ENCODE measurements at regions not wholly inside any gene's neighbourhood (a gene's known extent, or its start where the extent isn't known, plus 50 kb on each side); places are given as distances from the start of the nearest gene placed in this dataset.
"Not testable (repeated sequence)": the region's sequence is repeated elsewhere in the genome, so short reads cannot be mapped to it uniquely, and the experiment has no call there.

DNA sequence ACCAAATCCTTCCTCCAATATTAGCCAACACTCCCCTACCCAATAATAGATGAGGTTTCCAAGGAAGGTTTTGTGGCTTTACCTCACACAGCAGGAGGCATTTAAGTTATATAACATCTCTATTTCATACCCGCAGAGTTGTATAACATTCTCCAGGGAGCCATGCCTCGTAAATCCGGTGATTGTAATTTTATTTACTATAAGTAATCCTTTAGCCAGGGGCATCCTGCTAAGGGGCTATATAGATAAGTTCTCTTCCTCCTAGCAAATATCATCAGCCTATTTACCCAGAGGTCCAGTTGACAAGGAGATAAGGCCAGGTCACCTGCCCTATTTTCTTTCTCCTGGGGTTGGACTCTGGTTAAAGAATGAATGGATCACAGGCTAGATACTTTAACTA is 2051.0 kb downstream of the EFNA5 start:
- DNase-seq, result no peak

GRCh38 chr5:105617436-105618215 is 2053.1 kb downstream of the EFNA5 start:
- DNase-seq, result no peak

- no peak for DNase-seq
Observed at GRCh38 chr5:105616599-105616998, 2054.0 kb upstream of the NUDT12 start.

- not testable (repeated sequence) for DNase-seq
Observed at GRCh38 chr5:105602406-105602805, 2039.8 kb upstream of the NUDT12 start.

DNA sequence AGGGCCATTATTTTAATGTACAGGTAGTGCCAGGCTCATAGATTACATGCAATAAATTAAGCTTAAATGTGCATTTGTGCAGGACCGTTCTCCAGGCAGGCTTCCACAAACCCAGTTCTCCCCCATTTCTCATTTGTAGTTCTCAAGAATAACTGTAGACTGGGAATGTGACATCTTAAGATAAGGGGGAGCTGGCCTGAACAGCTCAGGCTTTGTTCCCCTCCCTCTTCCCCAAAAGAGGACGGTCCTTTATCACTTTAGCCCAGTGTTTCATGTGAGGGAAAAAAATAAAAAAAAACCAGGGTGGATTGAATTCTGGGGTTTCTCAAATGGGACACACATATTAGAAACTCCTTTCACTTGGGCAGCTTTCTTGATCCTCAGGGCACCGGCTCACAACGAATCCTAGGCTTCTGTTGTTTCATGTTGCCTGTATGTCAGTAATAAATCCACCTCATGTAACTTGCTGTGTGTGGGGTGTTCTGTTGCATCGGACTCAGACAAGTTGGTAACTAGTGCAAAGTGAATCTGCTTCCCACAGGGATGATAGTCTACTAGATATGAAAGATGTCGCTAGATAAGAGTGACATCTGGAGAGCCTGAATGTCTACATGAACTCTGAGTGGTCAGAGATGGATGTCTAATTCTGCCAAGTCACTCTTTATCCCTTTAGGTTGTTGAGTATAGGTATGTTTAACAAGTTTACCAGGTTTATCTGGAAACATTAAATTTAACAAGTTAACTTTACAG is 2030.6 kb upstream of the NUDT12 start:
- no peak for DNase-seq

- DNase-seq, result no peak
Observed at GRCh38 chr5:105587963-105588662, 2025.5 kb upstream of the NUDT12 start.

- DNase-seq, result no peak
Observed at GRCh38 chr5:105581988-105582690, 2019.5 kb upstream of the NUDT12 start.

DNA sequence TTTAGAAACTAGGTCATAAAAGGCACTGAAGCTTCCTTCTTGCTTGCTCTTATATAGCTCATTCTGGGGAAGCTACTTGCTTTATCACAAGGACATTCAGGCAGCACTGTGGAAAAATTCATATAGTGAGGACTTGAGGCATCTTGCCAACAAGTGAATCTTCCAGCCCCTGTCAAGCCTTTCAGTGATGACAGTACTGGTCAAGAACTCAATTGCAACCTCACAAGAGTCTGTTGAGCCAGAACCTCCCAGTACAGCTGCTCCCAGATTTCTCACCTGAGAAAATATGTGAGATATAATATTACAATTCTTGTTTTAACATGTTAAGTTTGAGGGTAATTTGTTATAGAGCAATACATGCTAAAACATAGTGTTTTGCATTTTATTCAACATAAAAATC is 2011.0 kb upstream of the NUDT12 start:
- DNase-seq, result no peak

DNA sequence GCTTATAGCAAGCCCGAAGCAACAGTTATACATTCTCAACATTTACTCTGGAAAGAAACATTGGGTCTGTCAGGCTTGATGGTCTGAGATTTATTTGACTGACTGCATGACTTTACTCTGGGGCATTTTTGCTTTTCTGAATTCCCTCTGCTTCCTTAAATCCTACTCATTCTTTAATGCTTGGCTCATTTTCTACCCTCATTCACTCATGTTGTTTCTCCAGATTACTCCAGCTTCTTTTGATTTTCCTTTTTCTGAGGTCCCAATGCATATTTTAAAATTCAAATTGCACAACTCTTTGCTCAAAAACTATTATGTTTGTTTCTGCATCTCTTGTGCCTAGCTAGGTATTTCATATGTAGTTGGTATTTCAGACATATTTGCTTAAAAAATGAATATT is 2002.9 kb upstream of the NUDT12 start:
- DNase-seq, result no peak

- no peak for DNase-seq
Observed at GRCh38 chr5:105563842-105564241, 2001.3 kb upstream of the NUDT12 start.

DNA sequence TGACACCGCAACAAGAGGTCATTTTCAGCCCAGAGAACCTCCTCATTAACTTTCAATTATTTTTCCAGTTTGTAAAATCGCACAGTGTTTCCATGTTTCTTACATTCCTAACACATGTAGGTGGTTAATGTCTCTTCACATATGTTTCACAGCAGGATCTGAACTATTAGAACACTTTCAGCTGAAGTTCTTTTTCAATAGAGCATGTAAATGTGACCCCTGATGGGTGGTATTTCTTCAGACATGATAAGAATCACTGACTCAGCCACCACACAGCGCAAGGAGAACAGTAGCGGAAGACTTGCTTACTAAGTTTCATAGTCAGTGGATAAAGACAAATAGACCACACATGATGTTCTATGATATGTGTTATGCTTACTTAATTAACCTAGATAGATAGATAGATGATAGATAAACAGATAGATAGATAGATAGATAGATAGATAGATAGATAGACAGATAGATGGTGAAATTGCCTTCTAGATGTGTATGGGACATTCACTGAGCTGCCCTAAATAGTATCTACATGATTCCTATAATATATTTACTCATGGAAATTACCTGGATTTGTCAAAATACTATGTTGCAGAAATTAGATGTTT is 1992.1 kb upstream of the NUDT12 start:
- DNase-seq, result no peak

DNA sequence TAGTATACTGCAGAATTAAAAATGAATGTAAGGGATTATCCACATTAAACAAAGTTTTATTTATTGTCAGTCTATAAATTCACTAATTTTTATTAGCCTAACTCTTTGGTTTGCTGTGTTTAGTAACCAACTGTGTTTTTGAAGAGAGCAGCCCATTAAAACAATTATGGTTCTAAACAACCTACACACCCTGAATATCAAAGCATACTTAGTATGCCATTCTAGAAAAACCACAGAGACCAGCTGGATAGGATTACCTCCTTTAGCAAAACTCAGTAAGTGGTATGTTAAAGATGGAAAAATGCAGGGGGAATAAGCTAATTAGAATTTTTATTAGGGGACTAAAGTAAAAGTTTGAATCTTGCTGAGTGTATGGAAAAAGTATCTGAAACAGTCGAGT is 1981.7 kb upstream of the NUDT12 start:
- no peak for DNase-seq

DNA sequence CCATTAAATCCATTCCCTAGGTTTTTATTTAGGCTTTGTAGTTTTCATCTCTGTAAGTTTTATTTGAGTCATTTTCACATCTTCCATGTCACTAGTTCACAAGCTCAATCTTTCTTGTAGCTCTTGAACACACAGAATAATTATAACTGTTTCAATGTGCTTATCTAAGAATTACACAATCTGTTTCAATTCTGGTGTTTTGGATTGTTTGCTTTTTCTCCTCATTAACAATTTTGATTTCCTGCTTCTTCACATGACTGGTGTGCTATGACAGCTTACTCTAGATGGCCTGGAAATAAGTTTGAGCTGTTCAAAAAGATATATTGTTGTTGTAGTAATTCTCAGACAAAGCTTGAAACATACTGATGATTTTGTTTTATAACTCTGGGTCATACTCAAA is 1974.1 kb upstream of the NUDT12 start:
- DNase-seq, result no peak

DNA sequence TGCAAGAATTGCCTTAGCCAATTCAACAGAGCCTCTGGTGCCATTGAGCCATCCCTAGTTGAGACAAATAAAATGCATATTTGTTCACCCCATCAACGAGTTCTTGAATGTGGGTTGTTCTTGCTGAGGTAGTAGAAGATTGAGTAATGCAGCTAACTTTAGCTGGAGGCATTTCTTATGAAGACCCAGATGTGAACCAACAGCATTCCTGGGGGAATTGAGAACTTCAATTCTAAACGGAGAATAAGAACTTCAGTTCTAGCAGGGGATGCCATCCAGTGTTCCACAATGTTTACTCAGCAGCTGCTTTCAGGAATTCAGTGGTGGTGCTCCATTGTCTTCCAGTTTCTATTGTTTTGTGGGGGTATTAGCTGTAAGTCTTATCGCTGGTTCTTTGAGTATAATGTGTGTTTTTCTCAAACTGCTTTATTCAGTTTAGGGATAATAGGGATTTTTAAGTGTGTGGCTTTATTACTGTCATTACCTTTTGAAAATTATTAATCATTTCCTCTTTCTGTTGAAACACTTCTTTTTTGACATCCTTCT is 1968.2 kb upstream of the NUDT12 start:
- no peak for DNase-seq

DNA sequence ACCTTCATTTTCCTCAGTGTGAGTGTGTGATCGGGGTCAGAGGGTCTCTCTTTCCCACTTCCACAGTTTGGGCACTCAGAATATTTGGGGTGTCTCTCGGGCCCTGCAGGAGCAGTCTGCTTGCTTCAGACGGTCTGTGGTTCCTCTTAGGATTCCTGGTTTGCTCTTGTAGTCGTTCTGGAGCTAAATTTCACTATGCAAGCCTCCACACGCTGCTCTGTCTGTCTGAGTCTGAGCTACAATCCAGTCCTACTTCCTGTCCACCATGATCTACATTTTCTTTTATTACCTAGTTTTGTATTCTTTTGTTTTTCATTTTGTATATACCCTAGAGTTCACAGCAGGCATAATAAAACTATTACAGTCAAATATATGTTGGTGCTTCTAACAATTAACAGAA is 1967.3 kb upstream of the NUDT12 start:
- no peak for DNase-seq

- no peak for DNase-seq
Observed at GRCh38 chr5:105508519-105508918, 1945.9 kb upstream of the NUDT12 start.

GRCh38 chr5:105506692-105507277 is 1944.2 kb upstream of the NUDT12 start:
- DNase-seq, result no peak

GRCh38 chr5:105503950-105504349 is 1941.4 kb upstream of the NUDT12 start:
- no peak for DNase-seq

- DNase-seq, result no peak
Observed at GRCh38 chr5:105501315-105501714, 1938.7 kb upstream of the NUDT12 start.

GRCh38 chr5:105475401-105475800 is 1912.8 kb upstream of the NUDT12 start:
- DNase-seq, result no peak

DNA sequence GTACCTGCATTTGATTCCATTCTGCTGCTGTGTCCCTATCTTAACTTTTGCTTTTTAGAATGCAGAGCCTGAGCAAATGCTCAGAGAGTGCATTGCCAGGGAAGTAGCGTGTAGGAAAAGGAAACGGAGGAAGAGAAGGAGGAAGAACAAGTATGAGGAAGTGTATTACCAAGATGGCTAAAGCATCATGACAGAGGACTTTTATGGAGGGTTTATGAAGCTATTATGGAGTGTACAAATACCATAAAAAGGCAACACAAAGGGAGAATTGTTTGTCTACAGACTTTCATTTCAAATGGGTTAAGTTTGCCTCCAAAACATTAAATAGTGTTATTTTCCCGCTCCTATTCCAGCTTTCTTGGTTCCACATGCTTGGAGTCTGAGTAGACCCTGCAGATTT is 1899.8 kb upstream of the NUDT12 start:
- no peak for DNase-seq

GRCh38 chr5:105460721-105461120 is 1898.1 kb upstream of the NUDT12 start:
- no peak for DNase-seq

Measured in stimulated activated CD4-positive, alpha-beta T cell treated with anti-CD3 and anti-CD28 coated beads, Interleukin-2, amount 100 ng/mL, for 24 hours (primary cell).